SK-N-SH (cell line): ENCODE measurements at regions not wholly inside any gene's neighbourhood (a gene's known extent, or its start where the extent isn't known, plus 50 kb on each side); places are given as distances from the start of the nearest gene placed in this dataset.

ENCODE experiments used
- CTCF ChIA-PET: fragments of 300-600, 350-600 bp; formaldehyde crosslinking; extraction: SDS; loops from one replicate; lab custom pipeline; 2021; lab: Yijun Ruan, JAX
- POLR2A ChIA-PET: fragments of 350-600 bp; sonication (Branson Sonifier 250); formaldehyde crosslinking; extraction: SDS; loops from one replicate; lab custom pipeline; 2020; ENCODE audit warnings: antibody characterized with exemption, inconsistent platforms; lab: Yijun Ruan, JAX
- DNase-seq: peaks from one replicate; pipeline ENCODE4 v3.0.0; 2012
- H2AFZ ChIP-seq: fragments of 200-600 bp; sonication (generic); 2 replicates; pipeline ENCODE4 v1.8.1; 2016; ENCODE audit warnings: antibody characterized with exemption, mild to moderate bottlenecking, low read depth
- H3F3A ChIP-seq: fragments of 200-600 bp; sonication (generic); replicated peaks from 2 replicates; pipeline ENCODE3; 2016; ENCODE audit warnings: antibody characterized with exemption, mild to moderate bottlenecking; ENCODE audit not compliant: insufficient read depth
- H3K27ac ChIP-seq, 2 experiments: fragments of 200-500 bp in 1 of 2; fragments of 200-600 bp in 1 of 2; sonication (Bioruptor generic) in 1 of 2; sonication (generic), shearing (Covaris generic) in 1 of 2; 2 replicates each; pipeline versions ENCODE4 v1.5.1 to v1.6.1; 2014 to 2016; ENCODE audit warnings: low read depth in 2 of 2, inconsistent platforms in 1 of 2, low read length in 1 of 2, mild to moderate bottlenecking in 1 of 2, mixed read lengths in 1 of 2
- H3K27me3 ChIP-seq: fragments of 200-600 bp; sonication (generic), shearing (Covaris generic); 2 replicates; pipeline ENCODE4 v1.6.1; 2016; ENCODE audit warnings: mixed run types; ENCODE audit not compliant: insufficient read depth
- H3K36me3 ChIP-seq, 2 experiments: fragments of 200-500 bp in 1 of 2; fragments of 200-600 bp in 1 of 2; sonication (Bioruptor generic) in 1 of 2; sonication (generic) in 1 of 2; replicated peaks in 1 of 2; 2 replicates each; pipeline versions ENCODE3 to v1.5.1; 2014 to 2016; ENCODE audit warnings: low read length in 1 of 2, mild to moderate bottlenecking in 1 of 2; ENCODE audit not compliant: insufficient read depth in 2 of 2, control insufficient read depth in 1 of 2
- H3K4me1 ChIP-seq, 2 experiments: fragments of 200-500 bp in 1 of 2; fragments of 200-600 bp in 1 of 2; sonication (Bioruptor generic) in 1 of 2; sonication (generic), shearing (Covaris generic) in 1 of 2; 2 replicates each; pipeline versions ENCODE4 v1.5.1 to v1.6.1; 2014 to 2016; ENCODE audit warnings: low read depth in 1 of 2, low read length in 1 of 2, mixed run types in 1 of 2; ENCODE audit not compliant: insufficient read depth in 2 of 2, control insufficient read depth in 1 of 2
- H3K4me2 ChIP-seq: fragments of 200-600 bp; sonication (generic), shearing (Covaris generic); 2 replicates; pipeline ENCODE4 v1.6.1; 2017; ENCODE audit warnings: mixed run types
- H3K4me3 ChIP-seq, 2 experiments: fragments of 200-500 bp in 1 of 2; fragments of 200-600 bp in 1 of 2; sonication (Bioruptor generic) in 1 of 2; sonication (generic), shearing (Covaris generic) in 1 of 2; 2 replicates each; pipeline versions ENCODE4 v1.5.1 to v1.8.1; 2014 to 2016; ENCODE audit warnings: low read depth in 2 of 2, inconsistent platforms in 1 of 2, low read length in 1 of 2, mild to moderate bottlenecking in 1 of 2, mixed read lengths in 1 of 2, moderate library complexity in 1 of 2
- H3K79me2 ChIP-seq: fragments of 200-600 bp; sonication (generic); 2 replicates; pipeline ENCODE4 v1.8.1; 2017; ENCODE audit warnings: mild to moderate bottlenecking; ENCODE audit not compliant: insufficient read depth
- H3K9ac ChIP-seq: fragments of 200-600 bp; sonication (generic); 2 replicates; pipeline ENCODE4 v1.6.1; 2017; ENCODE audit warnings: mixed run types
- H3K9me2 ChIP-seq: fragments of 200-600 bp; sonication (generic); 2 replicates; pipeline ENCODE4 v1.6.1; 2017; ENCODE audit warnings: mixed run types
- H3K9me3 ChIP-seq: fragments of 200-600 bp; sonication (generic); 2 replicates; pipeline ENCODE4 v1.6.1; 2017; ENCODE audit warnings: mixed run types, mild to moderate bottlenecking, moderate library complexity
- H4K20me1 ChIP-seq: fragments of 200-600 bp; sonication (generic); 2 replicates; pipeline ENCODE4 v1.6.1; 2017; ENCODE audit warnings: mild to moderate bottlenecking, mixed run types; ENCODE audit not compliant: insufficient read depth
- CHD2 ChIP-seq: fragments of 150-350 bp; IDR thresholded peaks from 2 replicates; pipeline ENCODE4 v1.6.1; 2018; ENCODE audit warnings: low read length; ENCODE audit not compliant: partially characterized antibody
- ELF1 ChIP-seq: IDR thresholded peaks from 2 replicates; pipeline ENCODE4 v1.4.0; 2012
- EZH2phosphoT487 ChIP-seq: fragments of 200-600 bp; sonication (generic); IDR thresholded peaks from 2 replicates; pipeline ENCODE4 v1.6.1; 2017; ENCODE audit warnings: low read depth, mixed run types, mild to moderate bottlenecking, antibody characterized with exemption, moderate library complexity, borderline replicate concordance
- FOSL2 ChIP-seq: IDR thresholded peaks from 2 replicates; pipeline ENCODE4 v1.4.0; 2012; ENCODE audit warnings: low read depth, mild to moderate bottlenecking, moderate library complexity, borderline replicate concordance
- FOXJ3 ChIP-seq: sonication (generic); formaldehyde crosslinking; IDR thresholded peaks from 2 replicates; pipeline ENCODE4 v1.5.1; 2020; ENCODE audit warnings: mild to moderate bottlenecking, missing genetic modification reagents
- FOXM1 ChIP-seq: IDR thresholded peaks from 2 replicates; pipeline ENCODE4 v1.4.0; 2012; ENCODE audit warnings: low read depth, mild to moderate bottlenecking
- GABPA ChIP-seq: IDR thresholded peaks from 2 replicates; pipeline ENCODE4 v1.4.0; 2012; ENCODE audit warnings: low read depth, mild to moderate bottlenecking
- MXI1 ChIP-seq: IDR thresholded peaks from 2 replicates; pipeline ENCODE4 v1.6.1; 2012; ENCODE audit warnings: mild to moderate bottlenecking, low read depth, low read length, improper control_type of control experiment
- NFIC ChIP-seq: IDR thresholded peaks from 2 replicates; pipeline ENCODE4 v1.4.0; 2012; ENCODE audit warnings: borderline replicate concordance
- NRF1 ChIP-seq: IDR thresholded peaks from 2 replicates; pipeline ENCODE4 v1.6.1; 2012; ENCODE audit warnings: low read depth, mild to moderate bottlenecking, low read length
- RCOR1 ChIP-seq: fragments of 150-350 bp; IDR thresholded peaks from 2 replicates; pipeline ENCODE4 v1.6.1; 2017; ENCODE audit warnings: antibody characterized with exemption, low read length
- TAF1 ChIP-seq: IDR thresholded peaks from 2 replicates; pipeline ENCODE4 v1.6.1; 2012; ENCODE audit warnings: low read depth, mild to moderate bottlenecking, low read length, moderate library complexity, borderline replicate concordance
- TCF12 ChIP-seq: IDR thresholded peaks from 2 replicates; pipeline ENCODE4 v1.4.0; 2012
- WGBS: methylation state at CpG from one replicate; pipeline ENCODE4 v1.1.6; 2017; ENCODE audit warnings: low lambda C conversion rate; 5-methylcytosine and 5-hydroxymethylcytosine counted together
- TF ChIP-seq, protein P1 (sequence below): IDR thresholded peaks from 2 replicates; pipeline ENCODE4 v1.4.0; 2012; ENCODE audit warnings: low read depth
- TF ChIP-seq, protein P2 (sequence below): fragments of 150-350 bp; IDR thresholded peaks from 2 replicates; pipeline ENCODE4 v1.6.1; 2017; ENCODE audit warnings: antibody characterized with exemption, low read length, low read depth, borderline replicate concordance
- TF ChIP-seq, protein P3 (sequence below): IDR thresholded peaks from 2 replicates; pipeline ENCODE4 v1.6.1; 2012; ENCODE audit warnings: mild to moderate bottlenecking, low read depth, low read length, moderate library complexity
- TF ChIP-seq, protein P4 (sequence below): fragments of 150-350 bp; IDR thresholded peaks from 2 replicates; pipeline ENCODE4 v1.6.1; 2016; ENCODE audit warnings: mild to moderate bottlenecking, low read depth, low read length
- TF ChIP-seq, protein P5 (sequence below): IDR thresholded peaks from 2 replicates; pipeline ENCODE4; 2012
- TF ChIP-seq, protein P6 (sequence below): IDR thresholded peaks from 2 replicates; pipeline ENCODE4 v1.4.0; 2012; ENCODE audit warnings: low read depth, borderline replicate concordance

DNA sequence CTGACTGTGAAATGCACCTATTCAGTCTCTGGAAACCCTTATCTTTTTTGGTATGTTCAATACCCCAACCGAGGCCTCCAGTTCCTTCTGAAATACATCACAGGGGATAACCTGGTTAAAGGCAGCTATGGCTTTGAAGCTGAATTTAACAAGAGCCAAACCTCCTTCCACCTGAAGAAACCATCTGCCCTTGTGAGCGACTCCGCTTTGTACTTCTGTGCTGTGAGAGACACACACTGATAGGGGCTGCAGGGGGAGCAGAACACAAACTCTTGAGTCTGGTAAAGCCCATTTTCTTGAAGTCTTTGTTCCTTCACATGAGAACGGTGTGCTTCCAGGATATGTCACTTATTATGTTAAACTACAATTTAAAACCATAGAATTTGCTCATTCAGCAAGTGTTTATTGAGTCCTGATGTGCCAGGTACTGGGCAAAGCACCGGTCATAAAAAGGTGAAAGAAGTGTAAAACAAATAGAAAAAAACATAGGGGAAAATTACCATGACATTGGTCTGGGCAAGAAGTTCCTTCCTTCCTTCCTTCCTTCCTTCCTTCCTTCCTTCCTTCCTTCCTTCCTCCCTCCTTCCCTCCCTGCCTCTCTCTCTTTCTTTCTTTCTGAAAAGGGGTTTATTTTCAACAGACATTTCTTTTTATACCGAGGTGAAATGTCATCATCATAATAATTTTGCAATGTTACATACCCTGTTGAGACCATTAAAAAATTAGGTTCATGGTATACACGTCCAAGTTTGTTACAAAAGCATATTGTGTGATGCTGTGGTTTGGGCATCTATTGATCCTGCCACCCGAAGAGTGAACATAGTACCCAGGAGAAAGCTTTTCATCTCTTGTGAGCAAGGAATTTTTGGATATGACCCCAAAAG, 50.7 kb upstream of the OR4E1 start:
- Histone ChIP-seq H3K9me2 (no peaks in the 10 kb centered on the region), H3K9ac (no peak overlapping the region), H3K4me1 (peaks cover 0 to 3% of the 10 kb centered on the region in 2 experiments; a peak in 1 of 4 replicates), H3K4me3 (no peak overlapping the region), H3K4me2 (no peak overlapping the region), H3K36me3 (no peaks in the 10 kb centered on the region), H3F3A (no peaks in the 10 kb centered on the region), H3K27ac (no peak overlapping the region), H4K20me1 (no peaks in the 10 kb centered on the region), H3K79me2 (no peaks in the 10 kb centered on the region)
- ChIA-PET POLR2A (no interaction called here), CTCF (interaction anchor here (0.6 to 2.6 kb wide), 3 partner anchors 10 to 22 kb away, joined by 3 to 8 read pairs (median 4); no protein-coding TSS in a partner anchor)
- DNase-seq: no peak
- TF ChIP-seq TAF1: no peak
- TF ChIP-seq GABPA: no peak
- TF ChIP-seq NRF1: no peak
- TF ChIP-seq, protein P1, sequence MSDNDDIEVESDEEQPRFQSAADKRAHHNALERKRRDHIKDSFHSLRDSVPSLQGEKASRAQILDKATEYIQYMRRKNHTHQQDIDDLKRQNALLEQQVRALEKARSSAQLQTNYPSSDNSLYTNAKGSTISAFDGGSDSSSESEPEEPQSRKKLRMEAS: no peak
- TF ChIP-seq FOSL2: no peak
- TF ChIP-seq, protein P2, sequence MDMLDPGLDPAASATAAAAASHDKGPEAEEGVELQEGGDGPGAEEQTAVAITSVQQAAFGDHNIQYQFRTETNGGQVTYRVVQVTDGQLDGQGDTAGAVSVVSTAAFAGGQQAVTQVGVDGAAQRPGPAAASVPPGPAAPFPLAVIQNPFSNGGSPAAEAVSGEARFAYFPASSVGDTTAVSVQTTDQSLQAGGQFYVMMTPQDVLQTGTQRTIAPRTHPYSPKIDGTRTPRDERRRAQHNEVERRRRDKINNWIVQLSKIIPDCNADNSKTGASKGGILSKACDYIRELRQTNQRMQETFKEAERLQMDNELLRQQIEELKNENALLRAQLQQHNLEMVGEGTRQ: no peak
- no peak for TF ChIP-seq ELF1
- TF ChIP-seq NFIC: no peak
- TF ChIP-seq, protein P3, sequence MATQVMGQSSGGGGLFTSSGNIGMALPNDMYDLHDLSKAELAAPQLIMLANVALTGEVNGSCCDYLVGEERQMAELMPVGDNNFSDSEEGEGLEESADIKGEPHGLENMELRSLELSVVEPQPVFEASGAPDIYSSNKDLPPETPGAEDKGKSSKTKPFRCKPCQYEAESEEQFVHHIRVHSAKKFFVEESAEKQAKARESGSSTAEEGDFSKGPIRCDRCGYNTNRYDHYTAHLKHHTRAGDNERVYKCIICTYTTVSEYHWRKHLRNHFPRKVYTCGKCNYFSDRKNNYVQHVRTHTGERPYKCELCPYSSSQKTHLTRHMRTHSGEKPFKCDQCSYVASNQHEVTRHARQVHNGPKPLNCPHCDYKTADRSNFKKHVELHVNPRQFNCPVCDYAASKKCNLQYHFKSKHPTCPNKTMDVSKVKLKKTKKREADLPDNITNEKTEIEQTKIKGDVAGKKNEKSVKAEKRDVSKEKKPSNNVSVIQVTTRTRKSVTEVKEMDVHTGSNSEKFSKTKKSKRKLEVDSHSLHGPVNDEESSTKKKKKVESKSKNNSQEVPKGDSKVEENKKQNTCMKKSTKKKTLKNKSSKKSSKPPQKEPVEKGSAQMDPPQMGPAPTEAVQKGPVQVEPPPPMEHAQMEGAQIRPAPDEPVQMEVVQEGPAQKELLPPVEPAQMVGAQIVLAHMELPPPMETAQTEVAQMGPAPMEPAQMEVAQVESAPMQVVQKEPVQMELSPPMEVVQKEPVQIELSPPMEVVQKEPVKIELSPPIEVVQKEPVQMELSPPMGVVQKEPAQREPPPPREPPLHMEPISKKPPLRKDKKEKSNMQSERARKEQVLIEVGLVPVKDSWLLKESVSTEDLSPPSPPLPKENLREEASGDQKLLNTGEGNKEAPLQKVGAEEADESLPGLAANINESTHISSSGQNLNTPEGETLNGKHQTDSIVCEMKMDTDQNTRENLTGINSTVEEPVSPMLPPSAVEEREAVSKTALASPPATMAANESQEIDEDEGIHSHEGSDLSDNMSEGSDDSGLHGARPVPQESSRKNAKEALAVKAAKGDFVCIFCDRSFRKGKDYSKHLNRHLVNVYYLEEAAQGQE: no peak
- TF ChIP-seq EZH2phosphoT487: no peak
- TF ChIP-seq TCF12: no peak
- TF ChIP-seq, protein P4, sequence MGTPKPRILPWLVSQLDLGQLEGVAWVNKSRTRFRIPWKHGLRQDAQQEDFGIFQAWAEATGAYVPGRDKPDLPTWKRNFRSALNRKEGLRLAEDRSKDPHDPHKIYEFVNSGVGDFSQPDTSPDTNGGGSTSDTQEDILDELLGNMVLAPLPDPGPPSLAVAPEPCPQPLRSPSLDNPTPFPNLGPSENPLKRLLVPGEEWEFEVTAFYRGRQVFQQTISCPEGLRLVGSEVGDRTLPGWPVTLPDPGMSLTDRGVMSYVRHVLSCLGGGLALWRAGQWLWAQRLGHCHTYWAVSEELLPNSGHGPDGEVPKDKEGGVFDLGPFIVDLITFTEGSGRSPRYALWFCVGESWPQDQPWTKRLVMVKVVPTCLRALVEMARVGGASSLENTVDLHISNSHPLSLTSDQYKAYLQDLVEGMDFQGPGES: no peak
- no peak for TF ChIP-seq MXI1
- TF ChIP-seq RCOR1: no peak
- TF ChIP-seq FOXM1: no peak
- TF ChIP-seq, protein P5, sequence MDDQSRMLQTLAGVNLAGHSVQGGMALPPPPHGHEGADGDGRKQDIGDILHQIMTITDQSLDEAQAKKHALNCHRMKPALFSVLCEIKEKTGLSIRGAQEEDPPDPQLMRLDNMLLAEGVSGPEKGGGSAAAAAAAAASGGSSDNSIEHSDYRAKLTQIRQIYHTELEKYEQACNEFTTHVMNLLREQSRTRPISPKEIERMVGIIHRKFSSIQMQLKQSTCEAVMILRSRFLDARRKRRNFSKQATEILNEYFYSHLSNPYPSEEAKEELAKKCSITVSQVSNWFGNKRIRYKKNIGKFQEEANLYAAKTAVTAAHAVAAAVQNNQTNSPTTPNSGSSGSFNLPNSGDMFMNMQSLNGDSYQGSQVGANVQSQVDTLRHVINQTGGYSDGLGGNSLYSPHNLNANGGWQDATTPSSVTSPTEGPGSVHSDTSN: no peak
- TF ChIP-seq CHD2: no peak
- TF ChIP-seq, protein P6, sequence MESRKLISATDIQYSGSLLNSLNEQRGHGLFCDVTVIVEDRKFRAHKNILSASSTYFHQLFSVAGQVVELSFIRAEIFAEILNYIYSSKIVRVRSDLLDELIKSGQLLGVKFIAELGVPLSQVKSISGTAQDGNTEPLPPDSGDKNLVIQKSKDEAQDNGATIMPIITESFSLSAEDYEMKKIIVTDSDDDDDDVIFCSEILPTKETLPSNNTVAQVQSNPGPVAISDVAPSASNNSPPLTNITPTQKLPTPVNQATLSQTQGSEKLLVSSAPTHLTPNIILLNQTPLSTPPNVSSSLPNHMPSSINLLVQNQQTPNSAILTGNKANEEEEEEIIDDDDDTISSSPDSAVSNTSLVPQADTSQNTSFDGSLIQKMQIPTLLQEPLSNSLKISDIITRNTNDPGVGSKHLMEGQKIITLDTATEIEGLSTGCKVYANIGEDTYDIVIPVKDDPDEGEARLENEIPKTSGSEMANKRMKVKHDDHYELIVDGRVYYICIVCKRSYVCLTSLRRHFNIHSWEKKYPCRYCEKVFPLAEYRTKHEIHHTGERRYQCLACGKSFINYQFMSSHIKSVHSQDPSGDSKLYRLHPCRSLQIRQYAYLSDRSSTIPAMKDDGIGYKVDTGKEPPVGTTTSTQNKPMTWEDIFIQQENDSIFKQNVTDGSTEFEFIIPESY: no peak
- TF ChIP-seq FOXJ3 (CRISPR knock-in tag): no peak
- TF ChIP-seq, all 33 proteins: peak for 0
- H2AFZ ChIP-seq: no peak overlapping the region
- peaks cover 20% of the 10 kb centered on the region for H3K27me3 ChIP-seq
- under 1% methylated on average over 8 of the region's 8 CpGs for WGBS
- H3K9me3 ChIP-seq: no peaks in the 10 kb centered on the region
